ENCODE measurements at regions not wholly inside any gene's neighbourhood (a gene's known extent, or its start where the extent isn't known, plus 50 kb on each side); places are given as distances from the start of the nearest gene placed in this dataset.
"Not testable (repeated sequence)": the region's sequence is repeated elsewhere in the genome, so short reads cannot be mapped to it uniquely, and the experiment has no call there.

DNA sequence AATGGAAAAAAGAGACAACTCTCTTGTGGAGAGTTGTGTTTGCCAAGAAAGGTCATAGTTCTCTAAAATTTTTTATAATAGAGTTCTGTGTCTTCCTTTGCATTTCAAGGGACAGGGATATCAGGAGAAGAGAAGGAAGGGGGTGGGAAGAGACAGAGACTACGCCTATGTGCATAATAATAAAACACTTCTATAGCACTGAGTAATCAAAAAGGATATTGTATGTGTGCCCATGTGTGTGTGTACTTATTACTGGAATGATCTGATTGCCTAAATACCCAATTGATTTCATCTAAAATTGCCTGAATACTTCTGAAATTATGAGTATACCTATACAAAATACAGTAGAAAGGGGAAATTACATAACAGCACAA, 803.7 kb upstream of the ACVR2A start:
- no peak for DNase-seq

GRCh38 chr2:147040298-147041120, 804.3 kb upstream of the ACVR2A start:
- no peak for DNase-seq

DNA sequence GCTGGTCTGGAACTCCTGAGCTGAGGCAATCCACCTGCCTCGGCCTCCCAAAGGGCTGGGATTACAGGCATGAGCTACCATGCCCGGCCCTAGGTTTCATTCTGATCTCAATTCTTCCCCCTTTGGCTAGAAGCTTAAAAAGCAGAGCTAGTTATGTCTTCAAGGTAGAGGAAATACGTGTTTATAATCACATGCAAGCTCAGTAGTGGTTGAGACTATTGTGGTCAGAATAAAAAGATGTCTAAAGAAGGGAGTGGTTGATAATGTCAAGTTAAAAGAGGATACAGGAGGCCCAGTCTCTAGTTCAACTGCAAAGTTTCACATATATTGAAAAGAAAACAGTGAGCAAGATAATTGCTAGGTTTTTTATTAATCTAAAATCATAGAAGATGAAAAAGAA, 807.8 kb upstream of the ACVR2A start:
- DNase-seq: no peak

- DNase-seq: no peak
Observed at GRCh38 chr2:147033044-147033443, 811.8 kb upstream of the ACVR2A start.

DNA sequence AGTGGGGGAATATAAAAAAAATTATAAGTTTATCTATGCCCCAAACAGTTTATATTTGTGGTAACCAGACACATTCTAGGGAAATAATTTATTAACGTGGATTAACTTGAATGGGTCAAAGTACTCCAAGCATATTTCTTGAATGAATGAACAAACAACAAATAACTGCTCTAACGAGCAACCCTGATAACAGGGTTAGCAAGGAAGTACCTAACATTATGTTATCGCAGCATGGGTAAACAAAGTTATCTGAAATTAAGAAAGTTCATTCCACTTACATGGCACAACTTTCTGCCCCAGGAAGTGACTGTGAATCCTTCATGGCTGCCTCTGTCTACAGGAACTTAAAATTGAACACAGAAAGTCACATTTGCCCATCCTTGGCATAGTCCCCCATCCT, 812.9 kb upstream of the ACVR2A start:
- DNase-seq: no peak

GRCh38 chr2:147030966-147031720, 813.7 kb upstream of the ACVR2A start:
- no peak for DNase-seq

GRCh38 chr2:147027436-147027835, 817.4 kb upstream of the ACVR2A start:
- no peak for DNase-seq

GRCh38 chr2:147026664-147027295, 818.0 kb upstream of the ACVR2A start:
- no peak for DNase-seq

GRCh38 chr2:147025646-147026585, 818.9 kb upstream of the ACVR2A start:
- no peak for DNase-seq

DNA sequence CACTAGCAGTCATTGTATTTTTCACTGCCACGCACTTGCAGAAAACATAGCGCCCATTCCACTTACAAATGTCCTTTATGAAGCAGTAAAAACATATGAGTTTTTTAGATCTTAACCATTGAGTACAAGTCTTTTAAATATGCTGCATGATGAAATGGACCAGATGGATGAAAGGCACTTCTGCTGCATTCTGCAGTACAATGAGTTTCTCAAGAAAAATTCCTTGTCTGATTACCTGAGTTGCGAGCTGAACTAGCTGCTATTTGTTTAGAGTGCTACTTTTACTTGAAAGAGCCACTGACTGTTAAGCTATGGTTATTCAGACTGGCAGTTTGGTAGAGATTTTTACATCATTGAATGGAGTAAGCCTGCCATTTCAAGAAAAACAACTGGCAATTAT, 825.5 kb upstream of the ACVR2A start:
- DNase-seq: no peak

- DNase-seq: no peak
Observed at GRCh38 chr2:147017951-147018645, 826.7 kb upstream of the ACVR2A start.

DNA sequence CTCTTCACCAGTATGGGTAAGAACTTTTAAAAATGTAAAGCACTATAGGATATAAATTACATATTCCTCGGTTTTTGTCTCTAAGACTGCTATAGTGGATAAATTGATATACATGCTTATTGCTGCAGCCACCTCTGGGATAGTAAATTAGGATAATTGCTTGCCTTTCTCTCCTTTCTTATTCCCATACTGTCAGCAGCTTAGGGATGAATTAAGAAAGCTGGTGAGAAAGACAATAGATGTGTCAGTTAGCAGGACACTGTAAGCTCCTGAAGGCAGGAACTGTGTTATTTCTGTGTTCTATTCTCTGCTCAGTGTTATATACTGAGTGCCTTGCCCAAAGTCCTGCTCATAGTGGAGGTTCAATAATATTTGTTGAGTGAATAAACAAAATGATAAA, 828.6 kb upstream of the ACVR2A start:
- no peak for DNase-seq

DNA sequence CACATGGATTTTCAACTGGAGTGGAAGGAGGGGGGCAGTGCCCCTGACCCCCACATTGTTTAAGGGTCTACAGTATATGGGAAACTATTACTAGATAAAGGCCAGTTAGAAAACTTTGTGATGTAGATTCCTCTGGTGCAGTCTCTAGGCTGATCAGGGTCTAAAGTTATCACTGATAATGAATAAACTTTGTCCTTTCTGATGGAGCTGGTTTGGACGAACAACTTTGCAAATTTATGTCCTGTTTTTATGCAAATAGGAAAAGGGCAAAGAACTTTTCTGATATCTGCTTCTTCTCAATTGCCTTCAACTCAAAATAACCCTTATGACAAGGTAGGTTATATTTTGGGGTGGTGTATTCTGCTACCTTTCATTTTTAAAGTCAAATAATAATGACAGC, 829.2 kb upstream of the ACVR2A start:
- no peak for DNase-seq

- no peak for DNase-seq
Observed at GRCh38 chr2:147013696-147014392, 831.0 kb upstream of the ACVR2A start.

- no peak for DNase-seq
Observed at GRCh38 chr2:147008481-147008880, 836.3 kb upstream of the ACVR2A start.

DNA sequence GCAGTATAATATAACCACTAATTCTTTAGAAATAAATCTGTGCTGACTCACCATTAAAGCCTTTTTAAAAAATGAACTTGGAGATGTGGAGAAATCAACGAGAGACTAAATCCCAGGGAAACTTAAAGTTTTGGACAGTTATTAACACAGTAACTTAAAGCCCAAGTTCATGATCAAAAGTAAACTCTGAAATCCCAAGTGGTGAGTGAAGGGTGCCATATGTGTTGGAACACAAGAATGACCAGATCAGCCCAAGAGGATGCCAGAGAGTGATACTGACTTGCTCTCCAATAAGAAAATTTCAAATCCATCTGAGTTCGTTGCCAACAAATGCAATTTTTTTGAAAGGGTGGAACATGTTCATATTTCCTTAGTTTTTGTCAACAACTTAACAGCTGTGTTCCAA, 838.1 kb upstream of the ACVR2A start:
- no peak for DNase-seq

DNA sequence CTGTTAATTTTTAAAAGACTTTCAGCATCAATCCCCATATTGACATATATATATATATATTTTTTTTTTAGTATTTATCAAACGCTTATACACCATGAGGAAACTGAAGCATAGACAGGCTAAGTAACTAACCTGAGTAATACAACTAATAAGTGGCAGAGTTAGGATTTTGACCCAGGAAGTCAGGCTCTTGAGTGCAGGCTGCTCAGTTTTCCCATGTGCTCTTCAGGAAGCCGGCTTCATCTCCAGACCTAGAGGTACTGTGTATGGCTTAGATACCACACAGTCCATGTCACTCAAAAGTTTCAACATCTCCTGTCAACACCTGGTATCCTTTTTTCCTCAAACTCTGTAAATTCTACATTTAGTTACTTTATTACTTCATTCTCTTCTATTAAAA, 841.7 kb upstream of the ACVR2A start:
- no peak for DNase-seq

GRCh38 chr2:147002256-147002655, 842.6 kb upstream of the ACVR2A start:
- DNase-seq: no peak

DNA sequence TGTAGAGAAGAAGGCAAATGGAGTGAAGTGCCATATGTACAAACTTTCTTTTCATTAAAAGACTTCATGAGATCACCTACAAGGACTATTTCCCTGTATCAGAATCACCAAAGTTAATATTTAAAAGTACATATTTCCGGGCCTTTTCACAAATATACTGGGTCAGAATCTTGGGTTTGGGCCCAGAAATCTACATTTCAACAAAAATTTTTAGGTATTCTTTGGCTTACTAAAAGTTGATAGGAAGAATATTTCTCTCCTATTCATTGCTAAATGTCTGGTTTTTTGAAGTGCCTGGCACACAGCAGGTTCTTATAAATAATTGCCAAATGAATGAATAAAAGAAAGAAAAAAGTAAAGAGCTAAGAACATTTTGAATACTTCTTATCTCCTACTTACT, 843.8 kb upstream of the ACVR2A start:
- DNase-seq: no peak

DNA sequence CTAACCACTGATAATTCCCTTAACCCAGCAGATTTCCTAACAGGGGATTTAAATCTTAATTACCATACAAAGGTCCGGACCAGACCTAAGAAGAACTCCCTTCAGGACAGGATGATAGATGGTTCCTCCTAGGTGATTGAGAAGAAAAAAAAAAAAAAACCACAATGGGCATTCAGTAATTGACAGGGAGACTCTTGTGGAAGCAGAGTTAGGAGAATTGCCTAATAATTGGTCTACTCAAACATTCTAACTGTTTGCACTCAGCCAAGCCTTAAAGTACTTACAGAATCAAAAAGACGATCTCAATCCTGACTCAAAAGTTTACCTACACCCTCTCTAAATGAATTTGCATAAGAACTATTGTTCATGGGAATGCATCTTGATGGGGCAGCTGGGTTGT, 844.7 kb upstream of the ACVR2A start:
- DNase-seq: not testable (repeated sequence)

DNA sequence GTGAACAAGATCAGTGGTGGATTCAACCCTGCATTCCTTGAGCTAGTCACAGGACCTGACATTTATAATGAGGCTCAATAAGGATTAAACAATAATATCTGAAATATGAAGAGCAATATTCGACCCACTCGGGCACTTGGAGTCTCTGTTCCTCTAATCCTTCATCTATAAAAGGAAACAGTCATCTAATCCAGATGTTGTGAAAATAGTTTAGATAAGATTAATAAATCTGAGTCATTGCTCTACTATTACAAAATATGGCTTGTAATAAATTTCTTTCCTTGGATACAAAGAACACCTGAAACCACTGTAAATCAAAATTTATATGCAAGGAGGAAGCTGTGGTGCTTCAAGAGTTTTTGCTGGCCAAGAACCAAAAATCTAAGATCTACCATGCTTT, 846.9 kb upstream of the ACVR2A start:
- no peak for DNase-seq

DNA sequence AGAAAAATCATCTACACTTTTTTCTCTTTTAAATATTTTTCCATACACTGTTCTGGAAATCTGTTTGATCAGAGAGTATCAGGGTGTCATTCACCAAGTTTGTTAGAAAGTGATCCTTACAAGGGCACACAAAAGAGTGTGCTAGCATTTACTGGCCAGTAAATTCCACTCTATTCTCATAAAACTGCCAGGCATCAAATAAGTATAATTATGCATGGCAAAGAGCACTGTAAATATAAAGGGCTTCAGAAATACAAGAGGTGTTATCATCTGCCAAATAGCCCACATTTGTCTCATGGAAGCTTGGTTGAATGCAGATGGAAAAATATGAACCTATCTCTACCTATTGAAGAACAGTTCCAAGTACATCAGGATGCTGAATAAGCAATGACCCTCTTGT, 847.3 kb upstream of the ACVR2A start:
- DNase-seq: no peak

All from inflammatory macrophage treated with lipopolysaccharide for 4 hours (primary cell).